ENCODE measurements at regions not wholly inside any gene's neighbourhood (a gene's known extent, or its start where the extent isn't known, plus 50 kb on each side); places are given as distances from the start of the nearest gene placed in this dataset.

DNA sequence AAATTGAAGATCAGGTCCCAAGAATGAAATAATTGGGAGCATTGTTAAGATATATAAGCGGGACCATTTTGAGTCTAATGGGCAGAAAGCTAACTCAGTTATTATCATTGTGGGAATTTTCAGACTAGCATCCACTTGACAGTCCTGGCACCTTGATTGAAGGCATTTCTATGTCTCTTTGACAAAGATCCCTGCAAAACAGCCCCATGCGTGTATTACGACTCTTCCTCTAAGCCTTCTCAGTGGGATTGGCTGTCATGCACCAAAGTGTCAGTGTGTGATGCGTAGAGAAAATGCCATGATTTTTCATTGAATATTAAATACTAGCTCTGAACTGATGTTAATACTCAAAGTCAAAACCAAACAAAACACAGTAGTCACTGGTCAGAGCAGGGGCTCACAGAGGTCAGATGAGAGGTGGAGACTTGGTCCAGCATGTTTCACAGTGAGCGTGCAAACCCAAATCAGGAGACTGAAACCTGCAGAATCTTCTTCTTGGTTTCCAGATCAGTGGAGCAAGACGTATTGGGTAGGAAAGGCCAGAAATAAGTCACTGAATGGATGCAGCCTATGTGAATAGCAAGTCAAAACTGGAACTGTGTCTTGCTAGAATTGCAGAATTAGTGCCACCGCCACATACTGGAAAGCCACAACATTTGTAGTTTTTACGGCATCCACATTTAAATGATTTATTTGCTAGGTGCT is 303.6 kb upstream of the AKR1E2 start:
- DNase-seq, result no peak

DNA sequence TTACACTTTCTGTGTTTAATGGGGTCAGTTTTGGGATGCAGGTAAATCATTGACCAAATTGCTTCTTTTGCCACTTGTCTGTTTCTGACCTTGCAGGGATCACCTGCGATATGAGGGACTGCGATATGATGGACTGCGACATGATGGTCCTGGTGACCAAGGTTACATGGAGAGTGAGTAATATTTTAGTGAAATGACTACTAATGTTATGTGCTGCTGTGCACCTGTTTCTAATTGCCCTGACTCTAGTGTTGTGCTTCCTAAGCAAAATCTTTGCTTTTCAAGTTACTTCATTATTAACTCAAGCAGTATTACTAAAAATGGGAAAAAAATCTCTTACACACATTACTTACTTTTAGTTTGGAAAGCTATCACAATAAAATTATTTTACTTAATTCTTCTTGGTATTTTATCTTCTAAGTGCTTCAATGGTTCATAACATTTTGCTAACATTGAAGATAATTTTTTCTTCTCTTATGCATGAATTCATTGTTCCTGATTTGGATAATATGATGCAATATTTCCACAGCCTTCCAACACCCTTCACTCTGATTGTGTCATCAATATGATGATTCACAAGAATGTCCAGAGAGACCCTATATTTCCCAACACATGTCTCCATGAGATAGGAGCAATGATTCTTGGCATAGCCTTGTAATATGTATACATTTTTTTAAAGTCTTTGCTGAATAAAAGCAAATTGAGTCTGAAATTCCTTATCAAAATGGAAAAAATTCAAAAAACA is 306.2 kb upstream of the AKR1E2 start:
- no peak for DNase-seq

DNA sequence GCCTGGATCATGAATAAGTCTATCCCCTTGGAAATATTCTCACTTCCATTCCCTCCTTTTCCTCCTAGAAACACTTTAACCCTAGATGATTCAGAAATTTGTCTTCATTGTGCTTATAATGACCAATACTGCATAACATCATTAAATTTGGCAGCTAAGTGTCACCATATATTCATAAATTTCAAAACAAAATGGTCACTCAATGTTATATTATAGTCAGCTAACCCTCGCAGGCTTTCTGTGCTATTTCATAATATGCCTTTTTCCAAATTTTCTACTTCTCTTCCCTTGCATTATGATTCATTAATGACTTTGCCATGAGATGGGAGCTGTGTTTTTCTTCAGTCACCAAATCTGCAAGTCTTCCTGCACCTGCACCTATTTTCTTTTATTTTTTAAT is 308.3 kb upstream of the AKR1E2 start:
- no peak for DNase-seq

DNA sequence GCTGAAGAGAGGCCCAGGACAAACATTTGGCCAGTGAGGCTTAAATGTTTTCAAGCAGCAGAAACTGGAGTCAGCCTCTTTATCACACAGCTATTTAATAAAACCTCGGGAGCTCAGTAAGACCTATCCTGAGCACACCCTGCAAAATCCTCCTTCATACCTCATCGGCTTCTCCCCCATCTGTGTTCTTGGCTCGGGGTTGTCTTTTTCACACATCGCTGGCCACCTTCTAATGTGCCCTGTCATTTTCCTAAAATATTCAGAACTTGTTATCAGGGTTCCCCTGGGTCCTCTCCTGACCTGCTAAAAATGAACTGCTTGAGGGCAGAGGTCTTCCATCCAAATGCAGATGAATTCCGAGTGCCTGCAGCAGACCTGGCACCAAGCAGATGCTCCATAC is 310.3 kb upstream of the AKR1E2 start:
- DNase-seq, result no peak

- no peak for DNase-seq
Measured at GRCh38 chr10:4514445-4515108, 311.4 kb upstream of the AKR1E2 start.

GRCh38 chr10:4512671-4513240 is 313.3 kb upstream of the AKR1E2 start:
- DNase-seq, result no peak

DNA sequence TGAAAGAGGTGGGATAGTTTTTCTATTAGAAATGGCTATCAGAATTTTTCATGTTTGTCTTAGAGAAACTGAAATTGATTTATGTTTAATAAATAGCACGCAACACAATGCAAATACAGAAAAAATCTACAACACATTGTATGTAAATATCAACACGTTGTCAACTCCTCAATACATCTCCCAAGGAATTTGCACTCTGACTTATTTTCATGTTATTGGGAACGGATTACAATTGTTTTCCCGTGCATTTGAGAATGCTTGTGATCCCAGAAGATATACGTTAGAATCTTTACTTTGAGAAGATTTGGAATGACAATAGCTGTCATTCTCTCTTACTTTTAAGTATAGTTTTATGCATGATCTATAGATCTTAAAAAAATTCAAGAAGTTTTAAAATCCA is 313.8 kb upstream of the AKR1E2 start:
- DNase-seq, result no peak

DNA sequence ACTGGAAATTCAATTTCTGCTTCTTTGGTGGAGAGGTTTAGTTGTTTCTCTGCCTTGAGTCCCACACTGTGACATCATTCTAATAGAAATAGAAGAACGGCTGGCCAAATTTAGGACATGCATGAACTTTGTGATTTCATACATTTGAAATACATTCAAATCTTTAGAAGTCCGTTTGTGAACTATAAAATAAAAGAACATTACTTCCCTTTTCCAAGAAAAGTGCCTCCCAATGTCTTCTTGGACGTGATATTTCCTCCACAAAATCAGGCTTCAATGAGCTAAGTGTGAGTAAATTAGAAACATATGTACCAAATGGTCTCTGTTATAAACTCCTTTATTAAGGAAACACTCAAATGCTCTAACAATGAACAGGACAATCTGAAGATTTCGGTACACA is 314.5 kb upstream of the AKR1E2 start:
- no peak for DNase-seq

- DNase-seq, result no peak
Measured at GRCh38 chr10:4509405-4509804, 316.6 kb upstream of the AKR1E2 start.

DNA sequence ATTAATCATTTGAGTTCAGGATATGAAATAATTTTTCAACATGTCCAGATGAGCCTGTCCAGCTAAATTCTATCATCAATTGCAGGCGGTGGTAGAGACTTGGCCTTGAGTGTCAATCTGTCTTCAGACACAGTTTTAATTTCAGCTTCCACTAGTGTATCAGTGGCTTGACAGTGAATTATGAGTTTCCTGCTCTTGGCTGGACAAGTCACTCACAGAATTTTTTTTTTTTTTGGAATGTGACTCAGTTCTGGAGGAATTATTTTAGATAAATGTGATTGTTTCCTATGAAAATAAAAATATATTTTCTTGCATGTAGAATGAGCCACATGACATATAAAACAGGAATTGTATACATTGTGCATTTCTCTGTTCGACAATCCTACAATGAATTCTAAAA is 319.9 kb upstream of the AKR1E2 start:
- DNase-seq, result no peak

DNA sequence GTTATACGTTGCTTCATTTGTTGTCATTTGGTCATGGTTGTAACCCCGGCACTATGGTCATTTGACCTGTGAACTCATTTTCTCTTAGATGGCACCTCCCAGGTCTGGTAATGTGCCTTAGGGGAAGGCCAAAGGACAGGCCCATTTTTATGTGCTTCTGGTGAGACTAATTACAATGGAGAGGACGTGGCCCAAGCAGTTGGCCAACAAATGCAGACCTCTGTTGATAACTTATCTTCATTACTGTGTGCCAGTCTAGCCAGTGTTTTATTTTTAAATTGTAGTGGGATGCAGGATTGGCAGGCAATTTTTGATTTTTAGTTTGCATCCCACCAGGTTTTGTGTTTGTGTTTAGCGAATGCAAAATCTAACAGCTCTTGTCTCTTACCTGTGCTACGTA is 321.5 kb upstream of the AKR1E2 start:
- no peak for DNase-seq

DNA sequence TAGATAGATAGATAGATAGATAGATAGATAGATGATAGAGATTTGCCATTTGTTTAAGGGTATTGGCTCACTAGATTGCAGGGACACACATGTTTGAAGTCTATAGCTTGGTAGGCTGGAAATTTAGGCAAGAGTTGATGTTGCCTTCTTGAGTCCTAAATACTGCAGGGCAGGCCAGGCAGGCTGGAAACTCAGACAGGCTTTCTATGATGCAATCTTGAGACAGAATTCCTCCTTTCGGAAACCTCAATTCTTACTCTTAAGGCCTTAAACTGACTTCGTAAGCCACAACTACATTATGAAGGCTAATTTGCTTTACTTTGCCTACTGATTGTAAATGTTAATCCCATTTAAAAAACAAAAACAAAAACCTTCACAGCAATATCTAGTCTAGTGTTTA is 322.9 kb upstream of the AKR1E2 start:
- DNase-seq, result no peak

DNA sequence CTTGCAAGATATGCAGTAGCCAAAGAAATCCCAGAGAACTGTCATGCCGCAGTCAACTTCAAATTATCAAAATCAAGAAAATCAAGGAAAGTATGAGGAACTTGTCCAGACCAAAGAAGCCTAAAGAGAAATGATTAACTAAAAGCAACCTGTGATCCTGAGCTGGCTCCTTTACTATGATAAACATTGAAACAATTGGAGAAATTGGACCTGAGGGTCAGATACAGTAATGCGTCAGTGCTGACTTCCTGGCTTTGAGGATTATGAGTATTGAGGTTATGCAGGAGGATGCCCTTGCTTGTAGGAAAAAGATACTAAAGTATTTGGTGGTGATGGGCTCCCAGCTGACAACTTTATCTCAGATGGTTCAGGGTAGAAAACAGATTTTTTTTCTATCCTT is 324.7 kb upstream of the AKR1E2 start:
- DNase-seq, result no peak

DNA sequence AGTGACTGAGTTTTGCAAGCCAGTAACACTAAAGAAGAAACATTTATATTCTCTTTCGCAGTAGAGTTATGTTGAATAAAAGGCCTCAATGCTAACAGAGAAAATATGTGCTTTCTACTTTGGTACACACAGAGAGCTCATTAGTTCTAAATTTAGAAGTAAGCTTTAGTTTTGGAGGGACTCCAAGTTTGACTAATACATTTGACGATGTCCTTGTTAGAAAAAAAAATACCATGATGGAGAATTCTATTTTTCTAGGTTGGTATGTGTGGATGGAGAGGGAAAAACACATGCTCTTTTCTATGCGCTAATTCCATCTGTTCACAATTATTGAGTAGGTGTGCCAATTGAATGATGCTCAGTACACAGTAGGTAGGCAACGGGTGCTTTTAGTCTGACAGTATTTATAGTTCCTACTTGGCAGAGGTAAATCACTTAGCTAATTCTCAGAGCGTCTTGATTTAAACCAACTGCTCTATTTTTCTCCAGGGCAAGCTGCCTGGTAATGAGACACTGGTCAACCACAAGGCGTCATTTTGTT is 327.2 kb upstream of the AKR1E2 start:
- DNase-seq, result no peak

DNA sequence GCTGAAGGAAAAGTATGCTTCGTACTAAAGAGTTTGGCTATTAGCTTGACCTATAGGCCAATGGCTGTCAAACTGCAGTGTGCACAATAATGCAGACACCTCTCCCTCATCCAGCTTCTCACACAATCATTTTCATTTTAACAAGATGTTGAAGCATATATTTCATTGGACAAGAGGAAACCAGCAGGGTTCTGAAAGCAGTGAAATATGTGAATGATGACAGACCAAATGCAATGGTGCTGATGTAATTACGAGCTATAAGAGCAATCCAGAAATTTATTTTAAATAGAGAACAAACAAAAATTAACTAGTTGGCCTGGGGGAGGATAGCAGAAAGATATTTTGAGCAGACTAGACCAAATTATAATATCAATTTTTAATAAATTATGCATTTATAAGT is 331.5 kb upstream of the AKR1E2 start:
- DNase-seq, result no peak

DNA sequence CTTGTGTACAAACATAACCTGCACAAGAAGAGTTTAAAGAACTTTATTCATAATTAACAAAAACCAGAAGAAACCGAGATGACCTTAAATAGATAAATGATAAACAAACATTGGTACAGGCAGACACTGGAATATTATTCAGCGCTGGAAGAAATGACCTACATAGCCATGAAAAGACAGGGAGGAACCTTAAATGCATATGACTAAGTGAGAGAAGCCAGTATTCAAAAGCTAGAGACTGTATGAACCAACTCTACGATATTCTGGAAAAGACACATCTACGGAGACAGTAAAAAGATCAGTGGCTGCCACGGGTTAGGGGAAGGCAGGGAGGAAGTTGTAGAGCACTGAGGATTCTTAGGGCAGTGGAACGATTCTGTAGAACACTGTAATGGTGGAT is 333.8 kb upstream of the AKR1E2 start:
- no peak for DNase-seq

DNA sequence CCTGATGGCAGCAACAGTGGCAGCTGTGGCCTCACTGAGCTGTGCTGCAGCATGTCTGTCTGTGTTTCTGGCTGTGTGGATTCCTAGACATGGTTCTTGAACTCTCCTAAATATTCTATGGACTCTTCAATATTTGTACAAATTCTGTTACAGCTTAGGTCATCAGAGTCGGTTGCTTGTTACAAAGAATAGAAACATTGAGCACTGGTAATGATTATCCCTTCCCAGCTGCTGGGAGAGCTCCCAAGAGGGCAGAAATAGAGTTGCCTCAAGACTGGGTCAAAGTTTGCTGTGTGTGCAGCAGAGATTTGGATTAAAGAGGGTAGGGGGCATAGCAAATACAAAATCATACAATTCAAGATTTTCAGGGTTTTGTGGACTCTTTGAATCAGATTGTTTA is 337.1 kb upstream of the AKR1E2 start:
- DNase-seq, result no peak

- no peak for DNase-seq
Measured at GRCh38 chr10:4485636-4486035, 340.4 kb upstream of the AKR1E2 start.

DNA sequence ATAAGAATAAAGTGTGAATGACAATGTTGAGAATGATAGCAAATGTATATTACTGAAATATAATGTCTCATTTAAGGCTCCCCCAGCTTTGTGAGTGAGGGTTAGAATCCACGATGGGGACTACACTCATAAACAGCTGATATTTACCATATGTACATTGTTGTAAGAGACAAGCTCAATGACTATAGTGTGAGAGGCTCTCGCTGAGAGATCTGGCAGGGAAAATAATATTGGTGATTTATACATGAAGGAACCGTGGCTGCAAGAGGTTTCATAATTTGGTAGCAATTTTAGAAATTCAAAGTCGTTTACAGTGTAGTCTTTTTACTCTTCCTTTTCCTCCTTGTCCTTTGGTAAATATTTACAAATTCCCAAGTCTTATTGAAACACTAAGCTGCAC is 342.2 kb upstream of the AKR1E2 start:
- DNase-seq, result no peak

DNA sequence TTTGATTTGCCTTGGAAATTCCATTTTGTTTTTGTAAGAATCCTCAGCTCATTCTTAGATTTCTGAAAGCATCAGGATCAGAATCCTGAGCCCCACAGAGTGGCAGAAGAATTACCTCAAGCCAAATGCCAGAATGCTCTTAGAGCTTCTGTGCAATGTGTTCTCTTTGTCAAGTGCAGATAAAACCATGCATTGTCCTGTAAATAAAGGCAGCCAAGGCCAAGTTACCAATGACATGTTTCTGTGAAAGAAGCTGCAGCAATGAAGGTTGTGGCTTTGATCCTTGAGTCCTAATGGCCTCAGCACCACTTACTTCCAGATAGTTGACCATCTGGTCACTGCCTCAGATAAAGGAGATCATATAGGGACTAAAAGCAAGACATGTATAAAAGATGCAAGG is 343.3 kb upstream of the AKR1E2 start:
- DNase-seq, result no peak

DNA sequence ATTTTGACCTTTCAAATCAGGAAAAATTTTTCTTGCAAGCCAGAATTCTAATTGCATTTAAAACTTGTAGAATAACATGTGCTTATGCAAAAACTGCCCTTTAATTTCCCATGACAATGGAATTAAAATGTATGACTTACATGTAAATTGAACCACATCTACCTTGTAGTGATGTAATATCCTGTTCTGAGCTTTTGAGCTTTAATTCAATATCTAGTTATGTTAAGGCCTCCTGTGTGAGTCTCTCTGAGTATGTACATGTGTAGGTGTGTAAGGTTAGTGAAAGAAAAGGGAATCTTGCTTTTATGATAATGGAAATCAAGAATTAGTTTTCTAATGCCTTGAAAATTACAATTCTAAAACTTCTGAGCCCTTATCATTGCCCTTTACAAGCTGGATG is 344.8 kb upstream of the AKR1E2 start:
- DNase-seq, result no peak

DNA sequence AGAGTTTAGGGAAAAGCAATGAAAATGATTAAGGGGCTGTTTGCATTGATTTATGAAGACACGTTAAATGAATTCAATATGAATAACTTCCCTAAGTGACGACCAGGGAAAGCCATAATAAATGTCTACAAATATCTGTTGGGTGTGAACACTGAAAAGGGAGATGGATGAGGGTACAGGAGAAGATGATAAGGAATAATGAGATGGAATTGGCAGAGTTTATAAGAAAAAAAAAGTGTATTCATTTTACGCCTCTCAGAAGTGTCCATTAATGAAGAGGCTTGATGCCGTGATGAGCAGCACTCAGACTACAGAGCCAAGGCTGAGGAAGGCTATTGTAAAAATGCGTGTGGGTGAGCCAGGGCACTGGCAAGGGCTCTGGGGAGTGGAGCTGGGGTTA is 346.7 kb upstream of the AKR1E2 start:
- DNase-seq, result no peak

- DNase-seq, result no peak
Measured at GRCh38 chr10:4477664-4478063, 348.3 kb upstream of the AKR1E2 start.
